HFF-Myc (cell line): ENCODE measurements at regions not wholly inside any gene's neighbourhood (a gene's known extent, or its start where the extent isn't known, plus 50 kb on each side); places are given as distances from the start of the nearest gene placed in this dataset.
A peak's percentile ranks its signal among the peaks of the same experiment; 100 is the strongest.

Experiments used
- DNase-seq: peaks from one replicate; pipeline ENCODE4 v3.0.0-alpha.2; 2011; ENCODE audit warnings: low read depth; ENCODE audit errors: extremely low read depth
- H3K4me3 ChIP-seq: replicated peaks from 2 replicates; pipeline ENCODE4 v1.5.1; 2011; ENCODE audit warnings: low read depth, mild to moderate bottlenecking, control low read depth, low read length
- CTCF ChIP-seq: IDR thresholded peaks from 2 replicates; pipeline ENCODE4 v1.5.1; 2012; ENCODE audit warnings: mild to moderate bottlenecking, low read depth, low read length, control low read depth; ENCODE audit errors: missing control alignments

- TF ChIP-seq CTCF, result no peak
- DNase-seq, result peak; percentile 16
- H3K4me3 ChIP-seq, result no peak overlapping the region
Observed at GRCh38 chr18:73153271-73153670, 285.5 kb upstream of the NETO1 start.

GRCh38 chr18:73151086-73151485, 283.3 kb upstream of the NETO1 start:
- no peak overlapping the region for H3K4me3 ChIP-seq
- no peak for DNase-seq
- no peak for TF ChIP-seq CTCF

GRCh38 chr18:73150199-73150598, 282.4 kb upstream of the NETO1 start:
- no peak for DNase-seq
- TF ChIP-seq CTCF, result no peak

GRCh38 chr18:73147590-73147989, 279.8 kb upstream of the NETO1 start:
- TF ChIP-seq CTCF, result no peak
- no peak overlapping the region for H3K4me3 ChIP-seq
- DNase-seq, result no peak

More at GRCh38 chr18:73150199-73150598, 282.4 kb upstream of the NETO1 start:
- no peak overlapping the region for H3K4me3 ChIP-seq

GRCh38 chr18:73144030-73144429, 276.2 kb upstream of the NETO1 start:
- TF ChIP-seq CTCF, result no peak
- DNase-seq, result no peak
- H3K4me3 ChIP-seq, result no peak overlapping the region

GRCh38 chr18:73136134-73136533, 268.3 kb upstream of the NETO1 start:
- H3K4me3 ChIP-seq, result no peak overlapping the region
- DNase-seq, result no peak
- no peak for TF ChIP-seq CTCF

GRCh38 chr18:73124175-73124574, 256.4 kb upstream of the NETO1 start:
- H3K4me3 ChIP-seq, result no peak overlapping the region
- TF ChIP-seq CTCF, result no peak
- DNase-seq, result no peak
